ENCODE measurements at regions not wholly inside any gene's neighbourhood (a gene's known extent, or its start where the extent isn't known, plus 50 kb on each side); places are given as distances from the start of the nearest gene placed in this dataset.
"Not testable (repeated sequence)": the region's sequence is repeated elsewhere in the genome, so short reads cannot be mapped to it uniquely, and the experiment has no call there.

- no peak for DNase-seq
Observed at GRCh38 chr4:155441475-155441874, 64.7 kb upstream of the MAP9 start.

GRCh38 chr4:155439760-155440159, 63.0 kb upstream of the MAP9 start:
- not testable (repeated sequence) for DNase-seq

- no peak for DNase-seq
Observed at GRCh38 chr4:155434904-155435303, 58.1 kb upstream of the MAP9 start.

GRCh38 chr4:155434366-155434765, 57.6 kb upstream of the MAP9 start:
- no peak for DNase-seq

GRCh38 chr4:155433636-155434360, 57.0 kb upstream of the MAP9 start:
- no peak for DNase-seq

GRCh38 chr4:155430895-155431795, 54.4 kb upstream of the MAP9 start:
- DNase-seq, result no peak

- DNase-seq, result no peak
Observed at GRCh38 chr4:155428128-155428527, 51.4 kb upstream of the MAP9 start.

- no peak for DNase-seq
Observed at GRCh38 chr4:155426953-155427352, 50.2 kb upstream of the MAP9 start.

All from eye (tissue), 1 donor.